ENCODE measurements at regions not wholly inside any gene's neighbourhood (a gene's known extent, or its start where the extent isn't known, plus 50 kb on each side); places are given as distances from the start of the nearest gene placed in this dataset.
A peak's percentile ranks its signal among the peaks of the same experiment; 100 is the strongest.

DNA sequence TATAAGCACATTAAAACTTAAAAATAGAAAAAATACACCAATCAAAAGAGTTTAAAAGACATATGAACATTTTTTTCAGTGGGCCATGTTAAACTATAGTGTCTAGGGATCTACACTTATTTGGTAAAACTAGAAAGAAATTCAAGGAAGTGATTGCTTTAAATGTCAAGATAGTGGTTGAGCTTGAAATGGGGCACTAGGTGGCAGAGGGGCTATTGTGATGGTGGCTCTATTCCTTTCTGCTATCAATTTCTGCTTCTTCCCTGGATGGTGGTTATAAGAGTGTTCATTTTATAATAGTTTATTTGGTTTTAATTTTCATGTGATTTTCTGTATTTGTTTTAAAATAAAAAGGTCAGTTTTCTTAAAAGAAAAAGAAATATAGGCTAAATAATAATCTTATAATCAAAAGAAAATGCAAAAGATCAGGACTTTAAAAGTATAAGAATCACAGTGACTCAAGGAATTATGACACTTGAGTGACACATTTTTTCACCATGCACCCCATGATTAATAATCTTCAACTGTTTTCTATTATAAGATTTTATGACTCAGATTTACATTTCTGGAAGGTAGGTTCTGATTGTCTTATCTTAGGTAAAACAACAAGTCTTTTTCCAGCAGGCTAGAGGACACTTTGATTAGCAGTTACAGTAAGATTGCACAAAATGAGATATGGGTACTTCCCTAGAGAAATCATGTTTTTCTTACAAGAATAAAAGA lies 137.5 kb downstream of the FSCB start:
- CTCF ChIA-PET = no interaction called here

DNA sequence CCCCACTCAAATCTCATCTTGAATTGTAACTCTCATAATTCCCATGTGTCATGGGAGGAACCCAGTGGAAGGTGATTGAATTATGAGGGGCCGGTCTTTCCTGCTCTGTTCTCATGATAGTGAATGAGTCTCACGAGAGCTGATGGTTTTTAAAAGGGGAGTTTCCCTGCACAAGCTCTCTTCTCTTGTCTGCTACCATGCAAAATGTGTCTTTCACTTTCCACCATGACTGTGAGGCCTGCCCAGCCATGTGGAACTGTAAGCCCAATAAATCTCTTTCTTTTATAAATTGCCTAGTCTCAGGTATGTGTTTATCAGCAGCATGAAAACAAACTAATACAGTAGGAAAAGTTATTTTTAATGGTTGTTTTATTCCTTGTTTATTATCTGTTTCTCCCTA lies 146.0 kb downstream of the FSCB start:
- ChIA-PET POLR2A (ENCODE audit: low non-redundant PET) (no interaction called here), CTCF (no interaction called here)
- Histone ChIP-seq H3K4me1 (ENCODE audit: insufficient read depth, low read length, poor library complexity, severe bottlenecking) (no peaks in the 10 kb centered on the region), H3K9me3 (ENCODE audit: low read depth, low read length, poor library complexity, severe bottlenecking) (peaks cover 4% of the 10 kb centered on the region), H3K27ac (ENCODE audit: low read depth, low read length, poor library complexity, severe bottlenecking) (no peak overlapping the region), H3K4me3 (ENCODE audit: low read depth, low read length, poor library complexity, severe bottlenecking) (no peak overlapping the region), H3K27me3 (replicated peaks; ENCODE audit: insufficient read depth, low read depth, low read length, poor library complexity) (no peaks in the 10 kb centered on the region), H3K36me3 (ENCODE audit: insufficient read depth, low read length, poor library complexity, severe bottlenecking) (no peaks in the 10 kb centered on the region)
- BruUV-seq (replicated peaks) = no TSS peak
- intact Hi-C loops (cut with micrococcal nuclease; ENCODE audit: unreplicated experiment) = loop anchor here (10.0 kb wide), 1 partner anchor 444 kb away; no protein-coding TSS in a partner anchor
- DNase-seq (ENCODE audit: low spot score) = no peak
- no peak for TF ChIP-seq EZH2 (IDR thresholded peaks at IDR 0.05; ENCODE audit: borderline replicate concordance, low read depth, low read length, poor library complexity, severe bottlenecking)
- TF ChIP-seq, protein P1, sequence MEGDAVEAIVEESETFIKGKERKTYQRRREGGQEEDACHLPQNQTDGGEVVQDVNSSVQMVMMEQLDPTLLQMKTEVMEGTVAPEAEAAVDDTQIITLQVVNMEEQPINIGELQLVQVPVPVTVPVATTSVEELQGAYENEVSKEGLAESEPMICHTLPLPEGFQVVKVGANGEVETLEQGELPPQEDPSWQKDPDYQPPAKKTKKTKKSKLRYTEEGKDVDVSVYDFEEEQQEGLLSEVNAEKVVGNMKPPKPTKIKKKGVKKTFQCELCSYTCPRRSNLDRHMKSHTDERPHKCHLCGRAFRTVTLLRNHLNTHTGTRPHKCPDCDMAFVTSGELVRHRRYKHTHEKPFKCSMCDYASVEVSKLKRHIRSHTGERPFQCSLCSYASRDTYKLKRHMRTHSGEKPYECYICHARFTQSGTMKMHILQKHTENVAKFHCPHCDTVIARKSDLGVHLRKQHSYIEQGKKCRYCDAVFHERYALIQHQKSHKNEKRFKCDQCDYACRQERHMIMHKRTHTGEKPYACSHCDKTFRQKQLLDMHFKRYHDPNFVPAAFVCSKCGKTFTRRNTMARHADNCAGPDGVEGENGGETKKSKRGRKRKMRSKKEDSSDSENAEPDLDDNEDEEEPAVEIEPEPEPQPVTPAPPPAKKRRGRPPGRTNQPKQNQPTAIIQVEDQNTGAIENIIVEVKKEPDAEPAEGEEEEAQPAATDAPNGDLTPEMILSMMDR (conservative IDR thresholded peaks at IDR 0.05; ENCODE audit: low read depth, low read length) = no peak

More for the DNA sequence above, 137.5 kb downstream of the FSCB start:
- no peaks in the 10 kb centered on the region for H3K36me3 ChIP-seq (ENCODE audit: insufficient read depth, low read length, poor library complexity, severe bottlenecking)
- POLR2A ChIA-PET (ENCODE audit: low non-redundant PET) = no interaction called here
- peak; percentile 53 for DNase-seq (ENCODE audit: low spot score)
- no peak overlapping the region for H3K4me3 ChIP-seq (ENCODE audit: low read depth, low read length, poor library complexity, severe bottlenecking)
- H3K4me1 ChIP-seq (ENCODE audit: insufficient read depth, low read length, poor library complexity, severe bottlenecking) = peaks cover 39% of the 10 kb centered on the region
- H3K27me3 ChIP-seq (replicated peaks; ENCODE audit: insufficient read depth, low read depth, low read length, poor library complexity) = no peaks in the 10 kb centered on the region
- no TSS peak for BruUV-seq (replicated peaks)
- H3K9me3 ChIP-seq (ENCODE audit: low read depth, low read length, poor library complexity, severe bottlenecking) = peaks cover 2% of the 10 kb centered on the region
- TF ChIP-seq, protein P1 (conservative IDR thresholded peaks at IDR 0.05; ENCODE audit: low read depth, low read length) = peak; percentile 62
- no peak for TF ChIP-seq EZH2 (IDR thresholded peaks at IDR 0.05; ENCODE audit: borderline replicate concordance, low read depth, low read length, poor library complexity, severe bottlenecking)
- peak overlapping the region; percentile 20 for H3K27ac ChIP-seq (ENCODE audit: low read depth, low read length, poor library complexity, severe bottlenecking)
- intact Hi-C loops (cut with micrococcal nuclease; ENCODE audit: unreplicated experiment) = loop anchor here (2.0 to 10.0 kb wide), 3 partner anchors 243 to 435 kb away; no protein-coding TSS in a partner anchor

DNA sequence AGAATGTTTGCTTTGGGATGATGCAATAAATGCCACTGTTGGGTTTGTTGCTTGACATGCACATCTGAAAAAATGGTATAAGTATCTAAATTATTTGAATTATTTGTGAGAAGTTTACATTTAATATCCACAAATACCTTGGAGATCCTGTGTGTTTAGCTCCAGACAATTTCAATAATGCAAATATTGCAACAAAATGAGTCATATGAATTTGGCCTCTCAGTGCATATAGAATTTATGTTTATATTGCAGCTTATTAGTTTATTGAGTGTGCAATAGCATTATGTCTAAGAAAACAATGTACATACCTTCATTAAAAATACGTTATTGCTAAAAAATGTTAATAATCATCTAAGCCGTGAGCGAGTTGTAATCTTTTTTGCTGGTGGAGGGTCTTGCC lies 153.3 kb downstream of the FSCB start:
- Histone ChIP-seq H3K27ac (ENCODE audit: low read depth, low read length, poor library complexity, severe bottlenecking) (no peak overlapping the region), H3K4me3 (ENCODE audit: low read depth, low read length, poor library complexity, severe bottlenecking) (no peak overlapping the region), H3K27me3 (replicated peaks; ENCODE audit: insufficient read depth, low read depth, low read length, poor library complexity) (no peaks in the 10 kb centered on the region), H3K9me3 (ENCODE audit: low read depth, low read length, poor library complexity, severe bottlenecking) (no peaks in the 10 kb centered on the region), H3K4me1 (ENCODE audit: insufficient read depth, low read length, poor library complexity, severe bottlenecking) (peaks cover 11% of the 10 kb centered on the region), H3K36me3 (ENCODE audit: insufficient read depth, low read length, poor library complexity, severe bottlenecking) (no peaks in the 10 kb centered on the region)
- no peak for DNase-seq (ENCODE audit: low spot score)
- ChIA-PET CTCF (no interaction called here), POLR2A (ENCODE audit: low non-redundant PET) (no interaction called here)
- intact Hi-C loops (cut with micrococcal nuclease; ENCODE audit: unreplicated experiment) = no loop called here
- TF ChIP-seq, protein P1 (conservative IDR thresholded peaks at IDR 0.05; ENCODE audit: low read depth, low read length) = no peak
- TF ChIP-seq EZH2 (IDR thresholded peaks at IDR 0.05; ENCODE audit: borderline replicate concordance, low read depth, low read length, poor library complexity, severe bottlenecking) = no peak
- BruUV-seq (replicated peaks) = no TSS peak
